Kidney (tissue), 13 donors: ENCODE measurements at regions not wholly inside any gene's neighbourhood (a gene's known extent, or its start where the extent isn't known, plus 50 kb on each side); places are given as distances from the start of the nearest gene placed in this dataset.

Experiments used
- DNase-seq, 5 donors: peaks; one replicate each; pipeline ENCODE4 v3.0.0-alpha.2; 2013 to 2020
- FAIRE-seq: peaks from 2 replicates; lab custom pipeline; 2012; peaks lifted over from hg19 to GRCh38; lab: Jason Lieb, UNC
- H3K27ac ChIP-seq, 2 donors: one replicate each; pipeline ENCODE4 v1.7.0; 2013; ENCODE audit warnings: low read depth in 2 of 2, low read length in 2 of 2, inconsistent platforms in 1 of 2
- H3K27me3 ChIP-seq: one replicate; pipeline ENCODE4 v1.7.1; 2013; ENCODE audit warnings: low read length, inconsistent platforms; ENCODE audit not compliant: control insufficient read depth, insufficient read depth
- H3K36me3 ChIP-seq, 3 donors: one replicate each; pipeline versions ENCODE4 v1.7.0 to v1.7.1; 2013; ENCODE audit warnings: low read length in 3 of 3, control low read depth in 1 of 3, inconsistent platforms in 1 of 3; ENCODE audit not compliant: insufficient read depth in 3 of 3, control insufficient read depth in 2 of 3
- H3K4me1 ChIP-seq, 3 donors: one replicate each; pipeline versions ENCODE4 v1.7.0 to v1.7.1; 2013; ENCODE audit warnings: low read length in 3 of 3, inconsistent platforms in 1 of 3, low read depth in 1 of 3; ENCODE audit not compliant: control insufficient read depth in 2 of 3, insufficient read depth in 2 of 3
- H3K4me3 ChIP-seq, 3 donors: one replicate each; pipeline versions ENCODE4 v1.7.0 to v1.8.1; 2013; ENCODE audit warnings: low read length in 3 of 3, control low read depth in 1 of 3, inconsistent platforms in 1 of 3
- H3K9ac ChIP-seq, 3 donors: one replicate each; pipeline versions ENCODE4 v1.7.0 to v1.7.1; 2013; ENCODE audit warnings: low read length in 3 of 3, control low read depth in 1 of 3, inconsistent platforms in 1 of 3
- H3K9me3 ChIP-seq, 3 donors: one replicate each; pipeline versions ENCODE4 v1.7.0 to v1.7.1; 2013; ENCODE audit warnings: low read length in 3 of 3, control low read depth in 1 of 3, inconsistent platforms in 1 of 3; ENCODE audit not compliant: control insufficient read depth in 2 of 3, insufficient read depth in 1 of 3
- CTCF ChIP-seq: IDR thresholded peaks from 3 replicates; pipeline ENCODE4 v1.5.1; 2012; ENCODE audit warnings: mild to moderate bottlenecking, moderate library complexity, borderline replicate concordance; ENCODE audit not compliant: insufficient read depth; ENCODE audit errors: extremely low read depth
- intact Hi-C: fragments of 100-400 bp; cut with DNase I; formaldehyde crosslinking; loops from one replicate; pipeline ENCODE4 v1.11.1; 2022
- donor health status: control.
- donor health status: control.
- donor health status: control.
- donor health status: control.
- donor health status: control.
- donor health status: DM: yes; HTN: yes; CAD: no.
- donor health status: Normal renal cell carcinoma (clear cell type).

GRCh38 chr10:4635388-4635787, 190.6 kb upstream of the AKR1E2 start:
- intact Hi-C loops = no loop called here
- no peak overlapping the region for H3K27ac ChIP-seq
- no peak for TF ChIP-seq CTCF
- FAIRE-seq = no peak
- H3K27me3 ChIP-seq = no peaks in the 10 kb centered on the region
- H3K9ac ChIP-seq = no peak overlapping the region
- no peaks in the 10 kb centered on the region for H3K36me3 ChIP-seq
- no peak for DNase-seq
- H3K9me3 ChIP-seq = no peaks in the 10 kb centered on the region
- no peaks in the 10 kb centered on the region for H3K4me1 ChIP-seq
- H3K4me3 ChIP-seq = no peak overlapping the region

DNA sequence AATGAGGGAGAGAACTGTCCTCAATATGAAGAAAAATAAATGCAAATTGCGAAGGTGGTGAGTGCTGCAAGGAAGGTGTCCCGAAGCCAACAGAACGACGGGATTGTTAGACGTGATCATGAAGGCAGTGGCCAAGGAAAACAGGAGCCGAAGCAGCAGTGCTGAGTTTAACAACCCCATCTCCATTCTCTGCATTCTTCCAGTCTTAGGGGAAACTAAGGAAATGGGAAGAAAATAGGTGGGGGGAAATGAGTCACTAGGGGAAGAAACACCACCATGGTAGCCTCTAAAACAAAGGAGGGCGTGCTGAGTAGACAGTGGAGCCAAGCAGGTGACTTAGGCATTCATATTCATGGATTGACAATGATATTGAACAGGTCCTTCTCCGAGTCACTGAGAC, 192.2 kb upstream of the AKR1E2 start:
- FAIRE-seq = no peak
- no peak overlapping the region for H3K4me3 ChIP-seq
- no peaks in the 10 kb centered on the region for H3K4me1 ChIP-seq
- TF ChIP-seq CTCF = no peak
- no peak for DNase-seq
- no peak overlapping the region for H3K27ac ChIP-seq
- intact Hi-C loops = no loop called here
- H3K9ac ChIP-seq = no peak overlapping the region
- no peaks in the 10 kb centered on the region for H3K9me3 ChIP-seq
- no peaks in the 10 kb centered on the region for H3K36me3 ChIP-seq
- H3K27me3 ChIP-seq = no peaks in the 10 kb centered on the region

- no peaks in the 10 kb centered on the region for H3K9me3 ChIP-seq
- H3K9ac ChIP-seq = no peak overlapping the region
- no peak overlapping the region for H3K4me3 ChIP-seq
- H3K27me3 ChIP-seq = no peaks in the 10 kb centered on the region
- H3K27ac ChIP-seq = no peak overlapping the region
- H3K4me1 ChIP-seq = no peaks in the 10 kb centered on the region
- intact Hi-C loops = no loop called here
- H3K36me3 ChIP-seq = no peaks in the 10 kb centered on the region
- FAIRE-seq (no peak), DNase-seq (no peak)
- TF ChIP-seq CTCF = no peak
Observed at GRCh38 chr10:4633186-4633585, 192.8 kb upstream of the AKR1E2 start.

DNA sequence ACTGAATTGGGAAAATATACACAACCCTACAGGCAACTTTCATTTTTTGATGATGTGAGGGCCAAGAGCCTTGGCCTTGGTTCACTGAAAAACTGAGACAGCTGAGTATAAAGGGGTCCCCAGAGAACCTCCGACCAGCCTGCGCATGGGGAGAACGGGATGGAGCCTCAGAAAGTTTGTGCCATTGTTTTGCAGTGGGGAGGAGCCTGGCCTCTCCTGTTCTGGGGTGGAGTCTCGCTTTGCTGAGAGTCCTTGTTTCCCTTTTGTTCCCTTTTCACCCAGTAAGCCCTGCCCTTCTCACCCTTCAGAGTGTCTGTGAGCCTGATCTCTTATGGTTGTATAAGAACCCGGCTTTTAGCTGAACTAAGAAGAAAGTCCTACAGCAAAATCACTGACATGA, 193.2 kb upstream of the AKR1E2 start:
- H3K4me3 ChIP-seq = no peak overlapping the region
- no peak overlapping the region for H3K27ac ChIP-seq
- no peaks in the 10 kb centered on the region for H3K36me3 ChIP-seq
- H3K27me3 ChIP-seq = no peaks in the 10 kb centered on the region
- no peak for FAIRE-seq
- DNase-seq = no peak
- H3K4me1 ChIP-seq = no peaks in the 10 kb centered on the region
- H3K9me3 ChIP-seq = peaks cover 0 to under 1% (median 0%) of the 10 kb centered on the region in 3 donors
- TF ChIP-seq CTCF = no peak
- intact Hi-C loops = no loop called here
- H3K9ac ChIP-seq = no peak overlapping the region
